ENCODE measurements at regions not wholly inside any gene's neighbourhood (a gene's known extent, or its start where the extent isn't known, plus 50 kb on each side); places are given as distances from the start of the nearest gene placed in this dataset.

DNA sequence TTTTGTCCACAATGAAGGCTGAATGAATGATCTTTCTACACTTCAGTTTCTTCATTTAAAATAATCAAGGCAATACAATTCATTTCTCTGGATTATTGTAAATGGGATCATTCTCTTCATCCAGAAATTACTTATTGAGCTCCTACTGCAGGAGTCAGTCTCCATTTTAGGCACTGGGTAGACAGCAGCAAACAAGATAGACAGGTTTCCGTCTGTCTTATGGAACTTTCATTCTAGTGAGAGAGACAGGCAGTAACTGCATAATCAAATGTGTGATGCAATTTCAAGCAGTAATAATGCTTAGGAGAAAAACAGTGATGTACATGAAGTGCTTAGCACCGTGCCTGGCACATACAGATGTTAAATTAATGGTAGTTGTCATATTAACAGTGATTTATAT is 118.9 kb downstream of the SUDS3 start:
- no peaks in the 10 kb centered on the region for H3F3A ChIP-seq (ENCODE audit: low read depth)

DNA sequence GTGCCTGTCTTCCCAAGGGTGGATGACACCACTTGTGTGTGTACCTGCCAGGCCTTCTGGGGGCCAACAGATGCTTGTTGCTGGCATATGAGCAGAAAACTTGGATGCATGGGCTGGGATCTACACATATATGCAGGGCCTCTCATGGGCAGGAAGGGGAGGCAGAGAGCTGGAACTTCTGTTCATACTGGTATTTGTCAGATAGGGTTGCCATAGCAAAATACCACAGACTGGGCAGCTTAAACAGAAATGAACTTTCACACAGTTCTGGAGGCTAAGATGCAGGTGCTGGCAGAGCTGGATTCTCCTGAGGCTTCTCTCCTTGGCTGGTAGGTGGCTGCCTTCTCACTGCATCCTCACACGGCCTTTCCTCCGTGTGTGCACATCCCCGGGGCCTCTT is 121.8 kb downstream of the SUDS3 start:
- Histone ChIP-seq H3K79me2 (ENCODE audit: insufficient read depth, low read length) (no peaks in the 10 kb centered on the region), H3K9me3 (ENCODE audit: insufficient read depth, low read depth, low read length) (no peaks in the 10 kb centered on the region), H2AFZ (ENCODE audit: low read length) (no peak overlapping the region), H3K4me3 (ENCODE audit: low read length, poor library complexity, severe bottlenecking) (no peak overlapping the region), H3K36me3 (ENCODE audit: insufficient read depth, low read length) (no peaks in the 10 kb centered on the region), H4K20me1 (ENCODE audit: insufficient read depth, low read length, poor library complexity, severe bottlenecking) (no peaks in the 10 kb centered on the region), H3K9ac (ENCODE audit: low read depth, low read length, poor library complexity, severe bottlenecking) (no peak overlapping the region), H3K27me3 (ENCODE audit: insufficient read depth, low read length, poor library complexity, severe bottlenecking) (no peaks in the 10 kb centered on the region), H3F3A (ENCODE audit: low read depth) (no peaks in the 10 kb centered on the region), H3K4me1 (ENCODE audit: insufficient read depth, low read length, poor library complexity, severe bottlenecking) (no peaks in the 10 kb centered on the region), H3K9me2 (replicated peaks; ENCODE audit: low read depth, low read length) (no peaks in the 10 kb centered on the region), H3K4me2 (ENCODE audit: low read depth, low read length, poor library complexity, severe bottlenecking) (no peak overlapping the region)
- TF ChIP-seq EZH2phosphoT487 (IDR thresholded peaks at IDR 0.05; ENCODE audit: borderline replicate concordance), result no peak
- no peak for TF ChIP-seq CTCF (conservative IDR thresholded peaks at IDR 0.05; ENCODE audit: low read length)

More for the DNA sequence above, 118.9 kb downstream of the SUDS3 start:
- Histone ChIP-seq H3K9me3 (ENCODE audit: insufficient read depth, low read depth, low read length) (no peaks in the 10 kb centered on the region), H3K9me2 (replicated peaks; ENCODE audit: low read depth, low read length) (no peaks in the 10 kb centered on the region), H3K79me2 (ENCODE audit: insufficient read depth, low read length) (no peaks in the 10 kb centered on the region), H3K27me3 (ENCODE audit: insufficient read depth, low read length, poor library complexity, severe bottlenecking) (no peaks in the 10 kb centered on the region), H2AFZ (ENCODE audit: low read length) (no peak overlapping the region), H3K4me3 (ENCODE audit: low read length, poor library complexity, severe bottlenecking) (no peak overlapping the region), H3K4me2 (ENCODE audit: low read depth, low read length, poor library complexity, severe bottlenecking) (no peak overlapping the region), H3K4me1 (ENCODE audit: insufficient read depth, low read length, poor library complexity, severe bottlenecking) (no peaks in the 10 kb centered on the region), H4K20me1 (ENCODE audit: insufficient read depth, low read length, poor library complexity, severe bottlenecking) (no peaks in the 10 kb centered on the region), H3K36me3 (ENCODE audit: insufficient read depth, low read length) (no peaks in the 10 kb centered on the region), H3K9ac (ENCODE audit: low read depth, low read length, poor library complexity, severe bottlenecking) (no peak overlapping the region)
- no peak for TF ChIP-seq CTCF (conservative IDR thresholded peaks at IDR 0.05; ENCODE audit: low read length)
- TF ChIP-seq EZH2phosphoT487 (IDR thresholded peaks at IDR 0.05; ENCODE audit: borderline replicate concordance), result no peak

DNA sequence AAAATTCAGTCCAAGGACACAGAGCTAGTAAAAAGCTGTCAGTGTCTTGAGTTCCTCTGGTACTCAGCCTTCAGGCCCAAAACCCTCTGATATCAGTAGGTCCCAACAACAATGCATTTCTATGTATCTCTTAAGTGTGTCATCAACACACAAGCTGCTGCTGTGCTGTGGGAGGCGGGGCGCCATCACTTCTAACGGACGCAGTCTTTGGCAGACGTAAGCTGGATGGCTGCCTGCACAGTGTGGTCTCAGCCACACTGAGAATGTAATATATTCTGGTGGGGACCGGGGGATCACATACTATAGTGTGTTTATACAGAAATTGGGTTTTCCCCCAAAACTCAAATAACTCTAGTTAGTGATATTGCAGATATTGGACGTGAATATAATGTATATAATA is 123.9 kb downstream of the SUDS3 start:
- TF ChIP-seq CTCF (conservative IDR thresholded peaks at IDR 0.05; ENCODE audit: low read length) (no peak), EZH2phosphoT487 (IDR thresholded peaks at IDR 0.05; ENCODE audit: borderline replicate concordance) (no peak)
- Histone ChIP-seq H3K79me2 (ENCODE audit: insufficient read depth, low read length) (no peaks in the 10 kb centered on the region), H3K4me3 (ENCODE audit: low read length, poor library complexity, severe bottlenecking) (no peak overlapping the region)

More for the DNA sequence above, 123.9 kb downstream of the SUDS3 start:
- Histone ChIP-seq H3K36me3 (ENCODE audit: insufficient read depth, low read length) (no peaks in the 10 kb centered on the region), H3K9ac (ENCODE audit: low read depth, low read length, poor library complexity, severe bottlenecking) (no peak overlapping the region), H3F3A (ENCODE audit: low read depth) (no peaks in the 10 kb centered on the region), H3K4me2 (ENCODE audit: low read depth, low read length, poor library complexity, severe bottlenecking) (no peak overlapping the region), H3K27me3 (ENCODE audit: insufficient read depth, low read length, poor library complexity, severe bottlenecking) (no peaks in the 10 kb centered on the region), H3K4me1 (ENCODE audit: insufficient read depth, low read length, poor library complexity, severe bottlenecking) (no peaks in the 10 kb centered on the region), H2AFZ (ENCODE audit: low read length) (no peak overlapping the region), H3K9me2 (replicated peaks; ENCODE audit: low read depth, low read length) (no peaks in the 10 kb centered on the region), H4K20me1 (ENCODE audit: insufficient read depth, low read length, poor library complexity, severe bottlenecking) (no peaks in the 10 kb centered on the region), H3K9me3 (ENCODE audit: insufficient read depth, low read depth, low read length) (no peaks in the 10 kb centered on the region)
